Common myeloid progenitor, CD34-positive (primary cell): ENCODE measurements at regions not wholly inside any gene's neighbourhood (a gene's known extent, or its start where the extent isn't known, plus 50 kb on each side); places are given as distances from the start of the nearest gene placed in this dataset.
A peak's percentile ranks its signal among the peaks of the same experiment; 100 is the strongest.

Experiments used
- CTCF ChIA-PET: fragments of 350-600 bp; sonication (Branson Sonifier 250); formaldehyde crosslinking; loops from one replicate; lab custom pipeline; 2021; ENCODE audit warnings: antibody characterized with exemption; lab: Charles Lee
- POLR2A ChIA-PET: fragments of 350-600 bp; sonication (Branson Sonifier 250); formaldehyde crosslinking; loops from one replicate; lab custom pipeline; 2021; ENCODE audit warnings: antibody characterized with exemption; lab: Charles Lee
- DNase-seq, 3 donors: peaks; one replicate each; pipeline versions ENCODE4 v3.0.0 to v3.0.0-alpha.2; 2013
- H3K27ac ChIP-seq, 2 experiments: 1 replicate in 1 of 2; 2 replicates in 1 of 2; pipeline ENCODE4 v1.7.0; 2013; ENCODE audit warnings: inconsistent platforms in 2 of 2, low read length in 2 of 2, mild to moderate bottlenecking in 2 of 2, low read depth in 1 of 2, moderate library complexity in 1 of 2; ENCODE audit not compliant: severe bottlenecking in 2 of 2, insufficient read depth in 1 of 2, poor library complexity in 1 of 2
- H3K27me3 ChIP-seq, 5 experiments: replicated peaks in 2 of 5; 1 replicate in 3 of 5; 2 replicates in 2 of 5; pipeline versions ENCODE4 v1.6.1 to v1.7.0; 2013; ENCODE audit warnings: low read length in 4 of 5, mild to moderate bottlenecking in 2 of 5, moderate library complexity in 2 of 5, inconsistent platforms in 1 of 5; ENCODE audit not compliant: insufficient read depth in 5 of 5, control insufficient read depth in 4 of 5
- H3K36me3 ChIP-seq, 4 experiments: 1 replicate in 2 of 4; 2 replicates in 2 of 4; pipeline versions ENCODE4 v1.6.1 to v1.7.0; 2013; ENCODE audit warnings: low read length in 3 of 4, control low read depth in 1 of 4, mild to moderate bottlenecking in 1 of 4; ENCODE audit not compliant: control insufficient read depth in 4 of 4, insufficient read depth in 4 of 4
- H3K4me1 ChIP-seq, 4 experiments: 1 replicate in 3 of 4; 2 replicates in 1 of 4; pipeline versions ENCODE4 v1.6.1 to v1.7.1; 2013; ENCODE audit warnings: low read length in 3 of 4, mild to moderate bottlenecking in 3 of 4, control low read depth in 1 of 4, inconsistent platforms in 1 of 4, moderate library complexity in 1 of 4; ENCODE audit not compliant: control insufficient read depth in 4 of 4, insufficient read depth in 4 of 4; ENCODE audit errors: control extremely low read depth in 1 of 4
- H3K4me3 ChIP-seq, 7 experiments: 1 replicate in 4 of 7; 2 replicates in 3 of 7; pipeline versions ENCODE4 v1.5.1 to v1.7.0; 2013; ENCODE audit warnings: mild to moderate bottlenecking in 7 of 7, low read length in 6 of 7, moderate library complexity in 6 of 7, inconsistent platforms in 2 of 7, low read depth in 2 of 7, control low read depth in 1 of 7; ENCODE audit not compliant: insufficient read depth in 4 of 7, control insufficient read depth in 1 of 7; ENCODE audit errors: extremely low read depth in 1 of 7
- H3K9me3 ChIP-seq, 5 experiments: 1 replicate in 4 of 5; 2 replicates in 1 of 5; pipeline versions ENCODE4 v1.6.1 to v1.7.1; 2013; ENCODE audit warnings: low read length in 4 of 5, mild to moderate bottlenecking in 2 of 5, inconsistent platforms in 1 of 5, low read depth in 1 of 5, moderate library complexity in 1 of 5; ENCODE audit not compliant: control insufficient read depth in 4 of 5, insufficient read depth in 2 of 5; ENCODE audit errors: control extremely low read depth in 1 of 5
- WGBS: methylation state at CpG from one replicate; pipeline ENCODE4 v1.1.5; 2013; ENCODE audit not compliant: insufficient coverage; 5-methylcytosine and 5-hydroxymethylcytosine counted together

DNA sequence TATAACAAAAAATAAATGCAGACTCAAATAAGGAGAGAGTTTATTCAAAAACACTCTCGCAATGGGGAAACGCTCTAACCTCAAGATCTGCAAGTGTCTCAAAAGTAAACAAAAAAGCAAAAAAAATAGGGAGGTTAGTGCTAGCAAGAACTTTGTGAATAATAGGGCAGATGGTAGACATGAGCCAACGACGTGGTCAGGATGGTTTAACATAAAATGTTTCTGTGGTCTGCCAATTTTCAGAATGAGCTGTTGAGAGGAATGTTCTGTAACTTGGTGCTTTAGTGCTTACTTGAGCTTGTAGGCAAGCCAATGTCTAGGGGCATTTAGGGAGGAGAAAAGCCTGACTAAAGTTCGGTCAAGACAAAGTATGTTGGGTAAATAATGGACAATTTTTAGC lies 1813.9 kb upstream of the CDH6 start:
- H3K9me3 ChIP-seq: peaks cover 0 to 2% (median 0%) of the 10 kb centered on the region in 5 experiments
- no peak overlapping the region for H3K27ac ChIP-seq
- ChIA-PET POLR2A (no interaction called here), CTCF (interaction anchor here (1.4 kb wide), 1 partner anchor 8 kb away, joined by 3 read pairs; no protein-coding TSS in a partner anchor)
- H3K4me1 ChIP-seq: no peaks in the 10 kb centered on the region
- H3K36me3 ChIP-seq: no peaks in the 10 kb centered on the region
- 82% methylated on average over 4 of the region's 5 CpGs for WGBS
- no peak overlapping the region for H3K4me3 ChIP-seq
- H3K27me3 ChIP-seq: no peaks in the 10 kb centered on the region
- DNase-seq: no peak

DNA sequence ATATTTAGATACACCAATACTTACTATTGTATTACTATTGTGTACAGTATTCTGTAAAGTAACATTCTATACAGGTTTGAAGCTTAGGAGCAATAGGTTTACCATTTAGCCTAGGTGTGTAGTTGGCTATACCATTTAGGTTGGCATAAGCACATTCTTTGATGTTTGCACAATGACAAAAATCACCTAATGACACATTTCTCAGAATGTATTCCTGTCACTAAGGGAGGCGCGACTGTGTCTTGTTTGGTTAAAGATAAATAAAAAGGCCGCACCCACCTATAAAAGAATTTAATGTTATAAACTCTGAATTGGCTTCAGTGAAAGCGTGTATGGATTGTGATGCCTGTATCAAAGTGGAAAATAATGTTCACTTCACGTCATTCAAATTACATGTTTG lies 1815.4 kb upstream of the CDH6 start:
- ChIA-PET POLR2A (no interaction called here), CTCF (interaction anchor here (1.4 kb wide), 1 partner anchor 9 kb away, joined by 3 read pairs; no protein-coding TSS in a partner anchor)
- H3K9me3 ChIP-seq: peaks cover 0 to 2% (median 0%) of the 10 kb centered on the region in 5 experiments
- no peaks in the 10 kb centered on the region for H3K4me1 ChIP-seq
- no peaks in the 10 kb centered on the region for H3K36me3 ChIP-seq
- H3K27ac ChIP-seq: no peak overlapping the region
- 100% methylated on average over 1 of the region's 5 CpGs for WGBS
- DNase-seq: no peak
- no peak overlapping the region for H3K4me3 ChIP-seq
- H3K27me3 ChIP-seq: no peaks in the 10 kb centered on the region

DNA sequence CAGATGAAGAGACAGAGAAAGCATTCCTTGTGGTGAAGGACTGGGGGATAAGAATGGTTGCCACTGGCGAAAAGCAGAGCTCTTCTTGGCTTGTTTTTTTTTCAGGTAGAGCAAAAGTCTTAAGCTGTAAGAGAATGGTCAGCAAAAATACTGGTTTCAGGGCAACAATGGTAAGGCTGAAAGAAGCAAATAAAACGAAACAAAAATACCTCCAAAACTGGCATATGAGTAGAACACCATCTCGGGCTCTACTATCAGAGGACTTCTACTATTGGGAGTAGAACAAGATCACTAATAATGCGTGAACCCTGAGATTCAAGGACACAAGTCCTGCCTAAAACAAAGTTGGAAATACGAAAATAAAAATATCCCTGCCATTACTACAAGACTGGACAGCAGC lies 1823.2 kb upstream of the CDH6 start:
- ChIA-PET POLR2A (no interaction called here), CTCF (no interaction called here)
- WGBS: 100% methylated on average over 4 of the region's 5 CpGs
- Histone ChIP-seq H3K27me3 (no peaks in the 10 kb centered on the region), H3K27ac (no peak overlapping the region), H3K36me3 (no peaks in the 10 kb centered on the region), H3K4me3 (no peak overlapping the region), H3K9me3 (peaks cover 0 to 3% (median 0%) of the 10 kb centered on the region in 5 experiments), H3K4me1 (no peaks in the 10 kb centered on the region)
- DNase-seq: no peak

DNA sequence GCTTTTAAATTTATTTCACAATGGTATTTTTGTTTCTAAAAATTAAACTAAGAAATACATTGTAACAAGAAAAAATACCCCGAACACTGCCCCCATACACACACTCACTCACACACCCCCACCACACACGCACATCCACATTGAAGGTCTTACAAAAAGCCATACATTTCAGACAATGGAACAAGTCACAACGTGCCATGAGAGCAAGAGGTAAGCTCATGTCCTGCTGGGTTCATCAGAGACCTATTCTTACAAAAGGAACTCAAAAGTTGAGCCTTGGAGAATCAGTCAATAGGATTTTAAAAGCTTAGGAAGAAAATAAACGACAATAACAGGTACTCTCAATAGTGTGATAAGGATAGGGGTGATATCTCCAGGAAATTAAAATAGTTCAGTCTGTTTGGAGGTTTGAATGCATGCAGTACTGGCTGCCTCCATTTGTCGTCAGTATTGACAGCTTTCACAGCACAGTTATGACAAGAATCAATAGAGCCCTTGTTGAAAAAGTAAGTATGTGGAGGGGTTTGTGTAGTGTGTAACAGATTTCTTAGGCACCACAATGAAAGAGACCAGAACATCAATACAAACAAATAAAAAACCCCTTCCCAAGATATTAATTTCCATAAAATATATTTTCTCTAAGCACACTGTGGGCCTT lies 1826.2 kb upstream of the CDH6 start:
- Histone ChIP-seq H3K4me3 (no peak overlapping the region), H3K27ac (no peak overlapping the region), H3K4me1 (no peaks in the 10 kb centered on the region), H3K9me3 (peaks cover 0 to 3% (median 0%) of the 10 kb centered on the region in 5 experiments), H3K27me3 (no peaks in the 10 kb centered on the region), H3K36me3 (no peaks in the 10 kb centered on the region)
- POLR2A ChIA-PET: no interaction called here
- WGBS: no CpG with 5 or more reads among the region's 5 CpGs
- DNase-seq: peak in 1 of 3 donors; percentile 2
- CTCF ChIA-PET: no interaction called here

DNA sequence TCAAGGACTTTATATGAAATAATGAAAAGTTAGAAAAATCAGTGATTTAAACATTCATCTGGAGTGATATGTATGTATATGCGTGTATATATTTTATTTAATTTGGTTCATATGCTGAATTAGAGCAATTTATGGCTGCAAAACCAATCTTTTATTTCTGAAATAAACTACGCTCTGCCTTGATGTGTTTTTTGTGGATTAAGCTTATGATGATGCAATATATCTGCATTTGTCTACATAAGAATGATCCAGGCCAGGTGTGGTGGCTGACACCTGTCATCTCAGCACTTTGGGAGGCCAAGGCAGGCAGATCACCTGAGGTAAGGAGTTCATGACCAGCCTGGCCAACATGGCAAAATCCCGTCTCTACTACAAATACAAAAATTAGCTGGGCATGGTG lies 1842.3 kb upstream of the CDH6 start:
- ChIA-PET POLR2A (no interaction called here), CTCF (no interaction called here)
- Histone ChIP-seq H3K9me3 (peaks cover 0 to 2% (median 0%) of the 10 kb centered on the region in 5 experiments), H3K36me3 (no peaks in the 10 kb centered on the region), H3K27me3 (no peaks in the 10 kb centered on the region), H3K4me3 (no peak overlapping the region), H3K4me1 (no peaks in the 10 kb centered on the region), H3K27ac (no peak overlapping the region)
- 100% methylated on average over 2 of the region's 3 CpGs for WGBS
- DNase-seq: no peak

DNA sequence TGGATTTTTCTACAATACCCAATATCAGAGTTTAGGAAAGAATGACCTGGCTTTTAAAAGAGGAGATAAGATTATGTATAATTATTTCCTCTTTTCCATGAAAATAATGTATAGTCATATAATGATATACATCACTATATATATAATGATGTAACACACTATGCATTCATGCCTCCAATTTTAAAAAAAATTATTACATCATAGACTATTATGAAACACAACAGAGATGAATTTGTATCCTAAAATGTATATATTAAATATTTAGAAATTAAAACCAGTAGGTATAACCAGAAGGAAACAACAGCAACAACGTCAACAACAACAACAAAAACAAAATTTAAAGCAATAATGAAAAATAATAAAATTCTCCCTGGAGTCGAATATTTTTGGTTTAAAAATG lies 1856.5 kb upstream of the CDH6 start:
- no peaks in the 10 kb centered on the region for H3K4me1 ChIP-seq
- H3K27me3 ChIP-seq: no peaks in the 10 kb centered on the region
- no peak for DNase-seq
- H3K27ac ChIP-seq: no peak overlapping the region
- H3K4me3 ChIP-seq: no peak overlapping the region
- H3K36me3 ChIP-seq: no peaks in the 10 kb centered on the region
- no CpG with 5 or more reads among the region's 2 CpGs for WGBS
- POLR2A ChIA-PET: no interaction called here
- H3K9me3 ChIP-seq: peaks cover 0 to 2% (median 0%) of the 10 kb centered on the region in 5 experiments
- CTCF ChIA-PET: no interaction called here

DNA sequence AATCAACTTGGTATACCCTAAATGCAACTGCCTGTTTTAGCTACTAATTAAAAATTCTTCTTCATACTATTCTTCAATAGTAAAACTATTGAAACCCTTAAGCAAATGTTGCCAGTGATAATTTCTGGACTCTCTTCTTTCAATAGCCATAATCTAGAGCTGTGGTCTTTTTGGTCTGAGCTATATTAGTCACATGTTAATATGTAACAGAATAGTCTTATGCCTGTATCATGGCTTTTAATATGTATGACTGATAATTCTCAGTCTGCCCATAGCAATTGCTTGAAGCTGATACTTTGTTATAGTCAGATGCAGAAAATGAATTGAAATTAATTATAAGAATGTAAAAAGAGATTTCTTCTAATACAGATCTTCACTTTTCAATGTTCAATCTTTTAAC lies 1871.9 kb upstream of the CDH6 start:
- DNase-seq: no peak
- POLR2A ChIA-PET: no interaction called here
- CTCF ChIA-PET: no interaction called here
- no peaks in the 10 kb centered on the region for H3K4me1 ChIP-seq
- H3K9me3 ChIP-seq: no peaks in the 10 kb centered on the region
- H3K27ac ChIP-seq: no peak overlapping the region
- no peaks in the 10 kb centered on the region for H3K27me3 ChIP-seq
- no peaks in the 10 kb centered on the region for H3K36me3 ChIP-seq
- H3K4me3 ChIP-seq: no peak overlapping the region
